HCT116 (cell line): ENCODE measurements at regions not wholly inside any gene's neighbourhood (a gene's known extent, or its start where the extent isn't known, plus 50 kb on each side); places are given as distances from the start of the nearest gene placed in this dataset.

ENCODE experiments used
- ATAC-seq: fragments of 200-7000 bp; cut with Tn5 transposase; 2 replicates; pipeline ENCODE4 v1.9.1; 2020; ENCODE audit warnings: mild to moderate bottlenecking, moderate library complexity
- BruUV-seq: library from RNA; stranded (reverse); fragments of 400-500 nt; replicated peaks from 2 replicates; lab custom pipeline; 2021; lab: Mats Ljungman, UMichigan
- CTCF ChIA-PET: fragments of 300-600 bp; sonication (Branson Sonifier 250); formaldehyde crosslinking; loops from one replicate; lab custom pipeline; 2021; ENCODE audit warnings: antibody characterized with exemption; lab: Charles Lee
- POLR2A ChIA-PET: fragments of 300-600, 350-600 bp; sonication (Branson Sonifier 250); formaldehyde crosslinking; loops from one replicate; lab custom pipeline; 2021; ENCODE audit warnings: antibody characterized with exemption; lab: Charles Lee
- RAD21 ChIA-PET, 2 experiments: fragments of 300-600 bp; sonication (Branson Sonifier 250); formaldehyde crosslinking; loops; one replicate each; lab custom pipeline; 2023; ENCODE audit warnings: low total read pairs in 2 of 2; ENCODE audit not compliant: uncharacterized antibody in 2 of 2, unreplicated experiment in 2 of 2, low non-redundant PET in 1 of 2; lab: Charles Lee
- DNase-seq: peaks from one replicate; pipeline ENCODE4 v3.0.0-alpha.2; 2010; ENCODE audit warnings: low read depth, low spot score
- H2AFZ ChIP-seq: fragments of 200-600 bp; shearing (Covaris generic), sonication (generic); 2 replicates; pipeline ENCODE4 v1.6.1; 2017; ENCODE audit warnings: low read depth, mixed run types, mixed read lengths, antibody characterized with exemption, low read length; ENCODE audit not compliant: poor library complexity, severe bottlenecking
- H3K27ac ChIP-seq: 2 replicates; pipeline ENCODE4 v1.5.1; 2012; ENCODE audit warnings: low read depth, low read length
- H3K27me3 ChIP-seq: fragments of 200-600 bp; sonication (generic); 2 replicates; pipeline ENCODE4 v1.6.1; 2016; ENCODE audit warnings: mixed run types, low read length, mixed read lengths; ENCODE audit not compliant: insufficient read depth
- H3K36me3 ChIP-seq, 2 experiments: fragments of 200-500 bp in 1 of 2; fragments of 200-600 bp in 1 of 2; sonication (Bioruptor generic) in 1 of 2; sonication (generic) in 1 of 2; 2 replicates each; pipeline versions ENCODE4 v1.5.1 to v1.6.1; 2014 to 2016; ENCODE audit warnings: low read length in 2 of 2, inconsistent platforms in 1 of 2, mixed read lengths in 1 of 2, mixed run types in 1 of 2; ENCODE audit not compliant: insufficient read depth in 2 of 2, control insufficient read depth in 1 of 2
- H3K4me1 ChIP-seq, 2 experiments: fragments of 200-600 bp in 1 of 2; sonication (generic) in 1 of 2; 2 replicates each; pipeline versions ENCODE4 v1.5.1 to v1.6.1; 2012 to 2017; ENCODE audit warnings: low read length in 2 of 2, inconsistent platforms in 1 of 2, mild to moderate bottlenecking in 1 of 2, mixed read lengths in 1 of 2, mixed run types in 1 of 2, moderate library complexity in 1 of 2; ENCODE audit not compliant: insufficient read depth in 2 of 2, control insufficient read depth in 1 of 2
- H3K4me2 ChIP-seq: fragments of 200-600 bp; sonication (generic); 2 replicates; pipeline ENCODE4 v1.6.1; 2017; ENCODE audit warnings: mixed run types, low read length, mixed read lengths
- H3K4me3 ChIP-seq, 2 experiments: fragments of 200-600 bp in 1 of 2; sonication (generic) in 1 of 2; replicated peaks in 1 of 2; 2 replicates each; pipeline ENCODE4 v1.5.1; 2011 to 2016; ENCODE audit warnings: low read length in 2 of 2, control low read depth in 1 of 2, low read depth in 1 of 2, mild to moderate bottlenecking in 1 of 2, mixed read lengths in 1 of 2, mixed run types in 1 of 2
- H3K79me2 ChIP-seq: fragments of 200-600 bp; sonication (generic); 2 replicates; pipeline ENCODE4 v1.6.1; 2017; ENCODE audit warnings: mild to moderate bottlenecking, mixed run types, low read length, moderate library complexity, mixed read lengths; ENCODE audit not compliant: insufficient read depth
- H3K9ac ChIP-seq: fragments of 200-600 bp; sonication (generic); 2 replicates; pipeline ENCODE4 v1.6.1; 2016; ENCODE audit warnings: low read length, mixed read lengths
- H3K9me2 ChIP-seq: fragments of 200-600 bp; sonication (generic), shearing (Covaris generic); 2 replicates; pipeline ENCODE4 v1.6.1; 2017; ENCODE audit warnings: mixed run types, mild to moderate bottlenecking, moderate library complexity; ENCODE audit not compliant: insufficient read depth
- H3K9me3 ChIP-seq, 2 experiments: fragments of 200-500 bp in 1 of 2; fragments of 200-600 bp in 1 of 2; sonication (Bioruptor generic) in 1 of 2; sonication (generic) in 1 of 2; 2 replicates each; pipeline ENCODE4 v1.6.1; 2014 to 2017; ENCODE audit warnings: low read length in 2 of 2, mixed read lengths in 2 of 2, inconsistent platforms in 1 of 2, low read depth in 1 of 2, mild to moderate bottlenecking in 1 of 2, mixed run types in 1 of 2, moderate library complexity in 1 of 2; ENCODE audit not compliant: control insufficient read depth in 1 of 2, insufficient read depth in 1 of 2
- H4K20me1 ChIP-seq: fragments of 200-600 bp; sonication (generic), shearing (Covaris generic); 2 replicates; pipeline ENCODE4 v1.6.1; 2017; ENCODE audit warnings: mixed run types, mild to moderate bottlenecking, moderate library complexity; ENCODE audit not compliant: insufficient read depth
- ELF1 ChIP-seq: IDR thresholded peaks from 2 replicates; pipeline ENCODE4 v1.6.1; 2012; ENCODE audit warnings: low read depth, borderline replicate concordance
- FOSL1 ChIP-seq: IDR thresholded peaks from 2 replicates; pipeline ENCODE4 v1.6.1; 2012; ENCODE audit warnings: low read depth
- POLR2A ChIP-seq: IDR thresholded peaks from 2 replicates; pipeline ENCODE4 v1.7.0; 2011; ENCODE audit warnings: borderline replicate concordance; ENCODE audit not compliant: insufficient read depth, insufficient read length; ENCODE audit errors: extremely low read depth
- SP1 ChIP-seq: IDR thresholded peaks from 2 replicates; pipeline ENCODE4 v1.6.1; 2012; ENCODE audit warnings: low read depth
- SRF ChIP-seq: IDR thresholded peaks from 2 replicates; pipeline ENCODE4 v1.6.1; 2012; ENCODE audit warnings: low read depth
- YY1 ChIP-seq: IDR thresholded peaks from 2 replicates; pipeline ENCODE4 v1.6.1; 2011; ENCODE audit warnings: low read length, low read depth, moderate library complexity, mild to moderate bottlenecking; ENCODE audit not compliant: insufficient replicate concordance; ENCODE audit errors: extremely low read depth
- ZNF274 ChIP-seq: fragments of 200-500 bp; sonication (Bioruptor generic); IDR thresholded peaks from 2 replicates; pipeline ENCODE4 v1.6.1; 2014; ENCODE audit warnings: mild to moderate bottlenecking, low read depth, low read length, inconsistent platforms
- intact Hi-C: fragments of 100-400 bp; cut with micrococcal nuclease; formaldehyde crosslinking; loops from 2 replicates; pipeline ENCODE4 v1.10.0; 2022
- TF ChIP-seq, protein P1 (sequence below): IDR thresholded peaks from 2 replicates; pipeline ENCODE4 v1.6.1; 2012
- TF ChIP-seq, protein P2 (sequence below), 3 experiments: fragments of 200-600 bp in 1 of 3; sonication (generic) in 1 of 3; IDR thresholded peaks in 2 of 3; conservative IDR thresholded peaks in 1 of 3; 2 replicates each; pipeline ENCODE4 v1.5.1; 2012 to 2017; ENCODE audit warnings: low read depth in 2 of 3, low read length in 2 of 3, antibody characterized with exemption in 1 of 3, borderline replicate concordance in 1 of 3, control low read depth in 1 of 3, mild to moderate bottlenecking in 1 of 3, mixed read lengths in 1 of 3, mixed run types in 1 of 3, moderate library complexity in 1 of 3; ENCODE audit not compliant: insufficient read depth in 1 of 3
- TF ChIP-seq, protein P3 (sequence below): IDR thresholded peaks from 2 replicates; pipeline ENCODE4 v1.6.1; 2012

DNA sequence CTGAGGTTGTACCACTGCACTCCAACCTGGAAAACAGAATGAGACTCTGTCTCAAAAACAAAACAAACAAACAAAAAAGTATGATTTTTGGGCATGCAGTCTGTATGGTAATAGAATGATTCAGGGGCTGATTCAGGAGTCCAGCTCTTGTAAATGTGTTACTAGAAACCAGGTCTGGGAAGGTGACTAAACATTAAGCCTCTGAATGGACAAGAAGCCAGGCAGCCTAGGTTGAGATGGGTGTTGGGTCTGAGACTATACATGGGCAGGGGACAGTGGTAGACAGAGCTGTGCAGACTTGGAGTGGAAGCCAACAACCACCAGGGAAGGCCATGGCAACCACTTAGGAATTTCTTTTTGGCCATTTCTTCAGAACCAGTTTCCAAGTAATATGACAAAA lies 64.9 kb upstream of the TLE1 start:
- Histone ChIP-seq H3K4me3 (no peak overlapping the region), H3K9me2 (no peaks in the 10 kb centered on the region), H3K4me2 (no peak overlapping the region), H3K4me1 (no peaks in the 10 kb centered on the region), H3K9ac (no peak overlapping the region), H3K27ac (no peak overlapping the region), H3K36me3 (no peaks in the 10 kb centered on the region), H3K79me2 (no peaks in the 10 kb centered on the region), H2AFZ (no peak overlapping the region), H4K20me1 (no peaks in the 10 kb centered on the region), H3K9me3 (no peaks in the 10 kb centered on the region), H3K27me3 (no peaks in the 10 kb centered on the region)
- ATAC-seq (no peak), DNase-seq (no peak)
- intact Hi-C loops: no loop called here
- no TSS peak for BruUV-seq
- CTCF ChIA-PET: no interaction called here
- TF ChIP-seq, protein P1, sequence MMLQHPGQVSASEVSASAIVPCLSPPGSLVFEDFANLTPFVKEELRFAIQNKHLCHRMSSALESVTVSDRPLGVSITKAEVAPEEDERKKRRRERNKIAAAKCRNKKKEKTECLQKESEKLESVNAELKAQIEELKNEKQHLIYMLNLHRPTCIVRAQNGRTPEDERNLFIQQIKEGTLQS: no peak
- TF ChIP-seq SP1 (no peak), FOSL1 (no peak), YY1 (no peak), POLR2A (no peak)
- TF ChIP-seq, protein P2, sequence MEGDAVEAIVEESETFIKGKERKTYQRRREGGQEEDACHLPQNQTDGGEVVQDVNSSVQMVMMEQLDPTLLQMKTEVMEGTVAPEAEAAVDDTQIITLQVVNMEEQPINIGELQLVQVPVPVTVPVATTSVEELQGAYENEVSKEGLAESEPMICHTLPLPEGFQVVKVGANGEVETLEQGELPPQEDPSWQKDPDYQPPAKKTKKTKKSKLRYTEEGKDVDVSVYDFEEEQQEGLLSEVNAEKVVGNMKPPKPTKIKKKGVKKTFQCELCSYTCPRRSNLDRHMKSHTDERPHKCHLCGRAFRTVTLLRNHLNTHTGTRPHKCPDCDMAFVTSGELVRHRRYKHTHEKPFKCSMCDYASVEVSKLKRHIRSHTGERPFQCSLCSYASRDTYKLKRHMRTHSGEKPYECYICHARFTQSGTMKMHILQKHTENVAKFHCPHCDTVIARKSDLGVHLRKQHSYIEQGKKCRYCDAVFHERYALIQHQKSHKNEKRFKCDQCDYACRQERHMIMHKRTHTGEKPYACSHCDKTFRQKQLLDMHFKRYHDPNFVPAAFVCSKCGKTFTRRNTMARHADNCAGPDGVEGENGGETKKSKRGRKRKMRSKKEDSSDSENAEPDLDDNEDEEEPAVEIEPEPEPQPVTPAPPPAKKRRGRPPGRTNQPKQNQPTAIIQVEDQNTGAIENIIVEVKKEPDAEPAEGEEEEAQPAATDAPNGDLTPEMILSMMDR (IDR thresholded peaks at IDR 0.05 in 2 of 3, conservative IDR thresholded peaks at IDR 0.05 in 1 of 3; ENCODE audit: borderline replicate concordance in 1 of 3, insufficient read depth in 1 of 3, low read depth in 2 of 3, low read length in 2 of 3): no peak
- TF ChIP-seq, protein P3, sequence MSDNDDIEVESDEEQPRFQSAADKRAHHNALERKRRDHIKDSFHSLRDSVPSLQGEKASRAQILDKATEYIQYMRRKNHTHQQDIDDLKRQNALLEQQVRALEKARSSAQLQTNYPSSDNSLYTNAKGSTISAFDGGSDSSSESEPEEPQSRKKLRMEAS: no peak
- POLR2A ChIA-PET: interaction anchor here (1.0 kb wide), 1 partner anchor 16 kb away, joined by 3 read pairs; no protein-coding TSS in a partner anchor
- RAD21 ChIA-PET: no interaction called here

DNA sequence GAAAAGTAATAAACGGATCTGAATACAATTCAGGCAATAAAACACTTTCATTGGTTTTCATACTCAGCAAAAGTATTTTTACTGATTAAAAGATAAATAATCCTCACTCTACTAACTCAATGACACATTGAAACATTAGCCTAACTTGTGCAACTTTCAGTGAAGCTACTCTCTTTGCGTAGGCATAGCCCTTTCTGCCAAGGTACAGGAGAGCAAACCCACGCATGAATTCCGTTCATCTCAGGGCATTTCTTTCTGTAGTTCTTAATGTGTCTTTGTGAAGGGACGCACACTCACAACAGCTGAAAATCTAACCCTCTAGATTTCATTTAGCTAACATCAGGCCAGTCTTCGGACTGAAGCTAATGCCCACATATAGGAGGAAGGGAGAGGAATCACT lies 66.4 kb upstream of the TLE1 start:
- Histone ChIP-seq H3K9me2 (no peaks in the 10 kb centered on the region), H3K9ac (no peak overlapping the region), H2AFZ (no peak overlapping the region), H3K36me3 (no peaks in the 10 kb centered on the region), H3K4me2 (no peak overlapping the region), H3K4me3 (no peak overlapping the region), H3K27me3 (no peaks in the 10 kb centered on the region), H3K4me1 (no peaks in the 10 kb centered on the region), H3K79me2 (no peaks in the 10 kb centered on the region), H4K20me1 (no peaks in the 10 kb centered on the region), H3K9me3 (no peaks in the 10 kb centered on the region), H3K27ac (no peak overlapping the region)
- no TSS peak for BruUV-seq
- no peak for TF ChIP-seq SRF
- no peak for TF ChIP-seq ELF1
- TF ChIP-seq ZNF274: no peak
- ATAC-seq (no peak), DNase-seq (no peak)
- ChIA-PET RAD21 (no interaction called here), POLR2A (no interaction called here), CTCF (no interaction called here)
- intact Hi-C loops: no loop called here
